ACHN (cell line): ENCODE measurements at regions not wholly inside any gene's neighbourhood (a gene's known extent, or its start where the extent isn't known, plus 50 kb on each side); places are given as distances from the start of the nearest gene placed in this dataset.

Experiments used
- DNase-seq: peaks from one replicate; pipeline ENCODE4 v3.0.0-alpha.2; 2015
- in situ Hi-C: cut with HindIII; loops from 2 replicates; pipeline ENCODE4 v1.10.0; 2017; ENCODE audit warnings: low sequenced_read_pairs, low pct_ligation_motif_present, low pct_unique_long_range_greater_than_20kb

DNA sequence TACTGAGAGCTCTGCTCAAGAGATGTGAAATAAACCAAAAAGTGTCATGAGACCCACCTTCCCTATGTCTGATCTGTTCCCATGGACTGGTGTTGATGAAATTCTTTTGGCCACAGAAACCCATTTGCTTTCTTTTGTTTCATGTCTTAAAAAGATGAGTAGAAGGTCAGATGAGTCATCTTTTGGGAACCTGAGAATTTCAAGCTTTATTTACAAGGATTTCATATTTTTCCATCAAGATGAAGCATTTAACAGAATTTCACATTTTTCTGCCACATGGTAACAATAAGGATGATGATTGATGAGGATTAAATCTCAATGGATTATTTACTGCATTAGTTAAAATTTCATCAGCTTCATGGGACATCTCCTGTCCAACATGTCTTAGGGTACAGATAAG lies 337.8 kb downstream of the DEPDC1B start:
- in situ Hi-C loops, result no loop called here
- DNase-seq, result no peak

- in situ Hi-C loops, result no loop called here
- no peak for DNase-seq
Observed at GRCh38 chr5:60360355-60360754, 339.6 kb downstream of the DEPDC1B start.

- DNase-seq, result no peak
- in situ Hi-C loops, result no loop called here
Observed at GRCh38 chr5:60357302-60357701, 342.7 kb downstream of the DEPDC1B start.

DNA sequence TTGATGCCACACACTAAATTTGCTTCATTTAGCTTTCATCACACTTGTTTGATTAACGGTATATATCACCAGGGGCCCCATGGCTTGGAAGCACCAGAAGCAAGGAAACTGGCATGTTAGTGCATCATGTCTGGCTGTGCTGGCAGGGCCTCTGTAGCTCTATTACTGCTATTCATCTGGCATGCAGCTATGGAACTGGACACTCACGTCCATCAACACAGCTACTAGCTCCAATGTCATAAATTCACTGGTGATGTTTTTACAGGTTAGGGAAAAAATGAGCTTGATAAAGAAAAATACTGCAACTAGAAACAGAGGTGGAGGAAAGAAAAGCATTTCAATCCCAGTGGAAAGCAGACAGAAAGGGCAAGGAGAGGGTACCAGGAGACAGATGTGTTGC lies 343.2 kb downstream of the DEPDC1B start:
- DNase-seq, result no peak
- in situ Hi-C loops, result no loop called here

DNA sequence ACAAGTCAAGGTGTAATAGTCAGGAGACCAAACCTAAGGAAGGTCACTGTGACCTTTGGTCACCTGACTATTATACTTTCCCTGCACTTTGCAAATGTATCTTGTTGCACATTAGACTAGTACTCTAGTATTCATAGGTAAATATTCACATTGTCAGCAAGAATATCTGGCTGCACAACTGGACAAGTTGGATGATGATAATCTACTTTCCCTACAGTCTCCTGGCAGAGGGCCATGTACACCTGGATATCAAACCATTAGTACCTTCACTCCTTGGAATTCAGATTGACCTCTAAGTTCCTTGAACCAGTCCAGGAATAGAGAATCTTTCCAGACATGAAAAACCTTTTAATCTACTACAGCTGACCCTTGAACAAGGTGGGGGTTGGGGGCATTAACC lies 344.8 kb downstream of the DEPDC1B start:
- no peak for DNase-seq
- in situ Hi-C loops, result no loop called here

DNA sequence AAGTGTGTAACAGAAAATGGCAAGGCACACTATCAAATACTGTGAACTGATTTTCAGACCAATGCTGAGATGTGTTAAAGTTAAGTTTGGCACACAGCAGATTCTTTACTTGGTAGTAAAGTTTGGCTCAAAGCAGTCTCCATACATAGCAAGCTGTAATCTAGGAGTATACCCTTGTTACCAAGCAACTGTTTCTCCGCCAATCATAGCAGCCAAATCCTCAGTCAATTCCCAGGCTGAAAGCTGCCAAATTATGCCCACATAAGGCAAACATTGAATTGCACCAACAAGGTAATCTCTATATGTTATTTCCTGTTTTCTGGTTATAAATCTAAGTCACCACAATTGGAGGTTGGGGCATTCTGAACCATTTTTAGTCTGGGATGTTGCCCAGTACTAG lies 345.7 kb downstream of the DEPDC1B start:
- in situ Hi-C loops, result no loop called here
- no peak for DNase-seq

- in situ Hi-C loops, result no loop called here
- no peak for DNase-seq
Observed at GRCh38 chr5:60352992-60353599, 346.9 kb downstream of the DEPDC1B start.

GRCh38 chr5:60350794-60351193 lies 349.2 kb downstream of the DEPDC1B start:
- DNase-seq, result no peak
- in situ Hi-C loops, result no loop called here

DNA sequence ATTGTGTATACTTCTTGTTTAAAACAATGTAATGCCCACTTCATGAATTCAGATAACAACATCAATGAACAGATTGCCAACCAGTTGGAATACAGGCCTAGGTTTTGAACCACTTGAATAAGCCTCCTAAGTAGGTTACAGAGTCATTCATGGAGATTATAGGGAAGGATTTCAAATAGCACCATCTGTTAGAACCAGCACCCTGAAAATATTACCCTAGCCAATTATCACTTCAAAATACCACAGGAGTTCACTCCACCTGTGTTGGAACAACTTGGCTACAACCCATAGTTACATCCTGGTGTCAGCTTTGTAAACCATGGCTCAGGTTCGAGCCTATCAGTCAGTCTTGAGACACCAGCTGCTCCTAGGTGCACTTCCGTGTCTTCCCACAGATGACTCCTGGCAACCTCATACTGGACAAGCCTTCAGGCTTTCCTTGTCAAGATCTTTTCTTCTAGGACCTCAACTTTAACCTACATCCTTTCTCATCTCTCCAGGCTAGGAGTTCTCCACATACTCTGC lies 350.0 kb downstream of the DEPDC1B start:
- in situ Hi-C loops, result no loop called here
- no peak for DNase-seq

GRCh38 chr5:60346393-60346792 lies 353.6 kb downstream of the DEPDC1B start:
- DNase-seq, result no peak
- in situ Hi-C loops, result no loop called here

DNA sequence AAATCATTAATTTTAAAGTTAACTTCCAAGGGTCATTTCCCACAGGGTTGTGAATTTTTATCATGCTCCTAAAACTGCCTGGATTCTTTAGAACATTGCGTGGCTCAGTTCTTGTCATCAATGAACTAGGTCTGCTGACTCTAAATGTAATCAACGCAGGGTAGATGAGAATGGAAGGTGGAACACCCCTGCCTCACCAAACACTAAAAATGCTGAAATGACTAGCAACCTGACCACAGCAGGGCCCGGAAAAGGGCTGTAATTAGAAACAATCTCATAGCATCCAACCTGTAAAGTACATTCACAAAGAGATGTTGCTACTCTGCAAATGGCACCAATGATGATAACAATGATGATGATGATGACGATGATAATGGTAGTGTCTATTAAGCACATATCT lies 356.9 kb downstream of the DEPDC1B start:
- in situ Hi-C loops, result no loop called here
- no peak for DNase-seq

DNA sequence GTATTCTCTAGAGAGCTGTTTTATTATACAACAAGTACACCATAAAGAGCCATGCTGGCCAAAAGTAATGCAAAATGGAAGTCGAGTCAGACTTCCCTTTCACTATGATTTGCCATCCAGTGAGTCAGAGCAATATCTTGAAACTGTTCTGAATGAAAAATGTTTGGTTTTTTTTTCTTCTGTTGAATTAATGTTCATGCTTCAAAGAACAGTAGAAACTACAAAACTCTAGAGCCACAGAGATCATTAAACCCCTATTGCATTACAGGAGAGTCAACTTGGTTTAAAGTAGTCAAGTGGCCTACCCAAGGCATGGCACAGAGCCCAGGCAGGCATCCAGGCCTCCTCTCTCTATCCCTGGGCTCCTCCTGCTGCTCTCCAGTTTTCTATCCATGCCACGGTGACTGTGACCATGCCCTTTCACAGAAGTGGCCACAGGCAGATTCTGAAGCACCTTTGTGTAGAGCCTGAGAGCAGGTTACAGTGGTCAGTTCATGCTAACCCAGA lies 358.9 kb downstream of the DEPDC1B start:
- DNase-seq, result no peak
- in situ Hi-C loops, result no loop called here

- no peak for DNase-seq
Observed at GRCh38 chr5:60340326-60340725, 359.6 kb downstream of the DEPDC1B start.

DNA sequence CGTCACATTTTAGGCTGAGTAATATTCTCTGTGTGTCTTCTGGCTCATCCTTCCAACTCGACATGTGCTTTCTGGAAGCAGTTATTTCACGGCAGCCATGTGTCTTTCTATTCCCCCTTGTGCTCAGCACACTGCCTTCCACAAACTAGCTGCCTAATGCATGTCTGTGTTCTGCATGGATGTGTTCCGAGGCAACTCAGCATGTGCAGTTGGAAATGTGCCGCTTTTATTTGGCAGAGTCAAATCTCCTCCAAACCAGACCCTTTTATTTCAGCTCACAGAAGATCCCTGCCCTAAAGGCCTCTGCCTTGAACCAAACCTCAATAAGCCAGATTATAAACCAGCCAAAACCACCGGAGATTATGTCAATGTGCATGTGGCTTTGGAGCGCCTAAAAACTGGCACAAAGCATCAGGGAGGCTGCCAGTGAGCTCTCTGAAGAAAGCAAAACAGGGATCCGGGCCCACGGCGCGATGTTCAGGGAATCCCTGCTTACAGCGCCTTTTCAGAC lies 360.2 kb downstream of the DEPDC1B start:
- DNase-seq, result no peak
- in situ Hi-C loops, result no loop called here

More at GRCh38 chr5:60340326-60340725, 359.6 kb downstream of the DEPDC1B start:
- in situ Hi-C loops, result no loop called here

DNA sequence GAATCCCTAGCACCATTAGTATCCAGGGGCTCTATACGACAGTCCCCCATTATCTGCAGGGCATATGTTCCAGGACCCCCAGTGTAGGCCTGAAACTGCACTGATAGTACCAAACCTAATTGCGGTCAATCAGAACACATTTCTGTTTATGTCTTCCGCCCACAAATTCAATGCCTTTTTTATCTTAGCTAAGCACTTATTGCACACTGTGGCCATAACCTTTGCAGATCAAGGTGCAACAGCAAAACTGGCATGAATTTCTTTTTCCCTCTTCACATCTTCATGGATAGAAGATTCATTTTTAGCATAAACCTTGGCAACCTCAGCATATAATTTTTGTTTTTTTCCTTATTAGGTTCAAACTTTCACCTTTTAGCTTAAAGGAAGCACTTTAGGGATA lies 361.1 kb downstream of the DEPDC1B start:
- no peak for DNase-seq
- in situ Hi-C loops, result no loop called here

DNA sequence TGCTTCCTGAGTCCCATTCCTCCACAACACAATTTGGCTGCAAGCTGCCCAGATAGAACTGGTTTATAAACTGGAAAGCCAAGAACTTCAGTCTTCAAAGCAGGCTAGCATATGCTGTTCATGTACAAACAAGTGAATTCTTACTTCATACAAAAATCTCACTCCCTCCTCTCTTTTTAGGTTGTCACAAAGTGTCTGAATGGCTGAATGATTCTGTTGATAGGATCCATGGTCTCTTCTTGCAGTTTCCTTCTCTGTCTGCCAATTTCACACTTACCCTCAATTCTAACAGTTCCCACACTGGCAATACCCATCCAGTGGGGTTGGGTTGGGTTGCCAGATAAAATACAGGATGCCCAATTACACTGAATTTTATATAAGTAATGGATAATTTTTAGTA lies 363.5 kb downstream of the DEPDC1B start:
- in situ Hi-C loops, result no loop called here
- no peak for DNase-seq

GRCh38 chr5:60335913-60336312 lies 364.1 kb downstream of the DEPDC1B start:
- no peak for DNase-seq
- in situ Hi-C loops, result no loop called here

DNA sequence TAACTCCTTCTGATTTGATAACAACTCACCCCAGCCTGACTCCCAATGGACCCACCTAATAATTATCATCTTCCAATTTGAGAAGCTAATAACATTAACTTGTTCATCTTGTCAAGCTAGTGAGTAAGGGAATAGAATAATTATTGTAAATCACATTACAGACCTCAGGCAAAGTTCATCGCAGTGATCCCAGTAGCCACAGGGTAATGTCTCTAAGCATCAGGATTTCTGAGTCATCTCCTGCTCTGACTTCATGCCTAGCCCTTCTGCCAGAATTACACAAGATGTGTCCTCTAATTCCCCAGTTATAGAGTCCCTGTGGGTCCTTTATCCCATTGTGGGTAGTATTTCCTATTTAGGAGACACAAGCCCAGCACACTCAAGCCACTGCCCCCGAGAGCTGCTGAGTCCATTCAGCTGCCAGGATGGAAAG lies 365.7 kb downstream of the DEPDC1B start:
- DNase-seq, result peak; percentile 2
- in situ Hi-C loops, result no loop called here

DNA sequence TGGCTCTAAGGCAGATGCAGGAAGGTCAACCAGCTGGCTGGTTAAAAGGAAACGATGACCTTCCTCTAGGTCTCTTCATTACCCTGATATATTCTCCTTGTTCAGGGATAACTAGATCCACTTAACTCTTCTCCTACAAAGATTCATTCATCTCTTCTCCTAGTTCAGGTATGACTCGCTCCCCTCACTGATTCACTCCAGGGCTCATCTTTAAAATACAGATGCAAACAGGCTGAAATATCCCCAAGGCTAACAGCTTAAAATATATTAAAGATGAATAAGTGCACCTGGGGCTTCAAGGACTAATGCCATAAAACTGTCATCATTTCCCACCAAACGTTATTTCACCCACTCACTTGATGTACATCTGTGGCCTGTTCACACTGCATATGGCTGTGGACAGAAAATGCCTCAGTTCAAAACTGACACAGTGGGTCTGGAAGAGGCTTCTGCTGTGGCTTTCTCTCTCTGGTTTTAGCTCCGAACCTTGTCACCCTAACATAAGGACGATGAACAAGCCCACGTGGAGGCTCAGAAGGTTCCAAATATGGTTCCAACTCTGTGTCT lies 366.9 kb downstream of the DEPDC1B start:
- no peak for DNase-seq
- in situ Hi-C loops, result no loop called here
